HCT116 (cell line): ENCODE measurements at regions not wholly inside any gene's neighbourhood (a gene's known extent, or its start where the extent isn't known, plus 50 kb on each side); places are given as distances from the start of the nearest gene placed in this dataset.

Experiments used
- ATF3 ChIP-seq: IDR thresholded peaks from 2 replicates; pipeline ENCODE4 v1.6.1; 2012
- CEBPB ChIP-seq: IDR thresholded peaks from 2 replicates; pipeline ENCODE4 v1.6.1; 2012; ENCODE audit warnings: low read depth
- EZH2 ChIP-seq: fragments of 200-600 bp; sonication (generic); IDR thresholded peaks from 2 replicates; pipeline ENCODE4 v1.6.1; 2017; ENCODE audit warnings: antibody characterized with exemption, mixed run types
- JUND ChIP-seq: IDR thresholded peaks from 2 replicates; pipeline ENCODE4 v1.6.1; 2012
- MAX ChIP-seq: IDR thresholded peaks from 2 replicates; pipeline ENCODE4 v1.6.1; 2012
- POLR2A ChIP-seq: IDR thresholded peaks from 2 replicates; pipeline ENCODE4 v1.7.0; 2011; ENCODE audit warnings: borderline replicate concordance; ENCODE audit not compliant: insufficient read depth, insufficient read length; ENCODE audit errors: extremely low read depth
- POLR2AphosphoS5 ChIP-seq: IDR thresholded peaks from 2 replicates; pipeline ENCODE4 v1.6.1; 2011; ENCODE audit warnings: mild to moderate bottlenecking, low read depth, low read length, moderate library complexity
- RAD21 ChIP-seq: IDR thresholded peaks from 2 replicates; pipeline ENCODE4 v1.6.1; 2012; ENCODE audit warnings: low read depth, mild to moderate bottlenecking
- SIN3A ChIP-seq: IDR thresholded peaks from 2 replicates; pipeline ENCODE4 v1.6.1; 2012; ENCODE audit warnings: low read depth
- TF ChIP-seq, protein P1 (sequence below), 3 experiments: fragments of 200-600 bp in 1 of 3; sonication (generic) in 1 of 3; IDR thresholded peaks in 2 of 3; conservative IDR thresholded peaks in 1 of 3; 2 replicates each; pipeline ENCODE4 v1.5.1; 2012 to 2017; ENCODE audit warnings: low read depth in 2 of 3, low read length in 2 of 3, antibody characterized with exemption in 1 of 3, borderline replicate concordance in 1 of 3, control low read depth in 1 of 3, mild to moderate bottlenecking in 1 of 3, mixed read lengths in 1 of 3, mixed run types in 1 of 3, moderate library complexity in 1 of 3; ENCODE audit not compliant: insufficient read depth in 1 of 3
- TF ChIP-seq, protein P2 (sequence below): IDR thresholded peaks from 2 replicates; pipeline ENCODE4 v1.6.1; 2012; ENCODE audit warnings: low read depth
- TF ChIP-seq, protein P3 (sequence below): IDR thresholded peaks from 2 replicates; pipeline ENCODE4 v1.6.1; 2011; ENCODE audit warnings: mild to moderate bottlenecking, low read length, moderate library complexity; ENCODE audit not compliant: insufficient replicate concordance; ENCODE audit errors: extremely low read depth

DNA sequence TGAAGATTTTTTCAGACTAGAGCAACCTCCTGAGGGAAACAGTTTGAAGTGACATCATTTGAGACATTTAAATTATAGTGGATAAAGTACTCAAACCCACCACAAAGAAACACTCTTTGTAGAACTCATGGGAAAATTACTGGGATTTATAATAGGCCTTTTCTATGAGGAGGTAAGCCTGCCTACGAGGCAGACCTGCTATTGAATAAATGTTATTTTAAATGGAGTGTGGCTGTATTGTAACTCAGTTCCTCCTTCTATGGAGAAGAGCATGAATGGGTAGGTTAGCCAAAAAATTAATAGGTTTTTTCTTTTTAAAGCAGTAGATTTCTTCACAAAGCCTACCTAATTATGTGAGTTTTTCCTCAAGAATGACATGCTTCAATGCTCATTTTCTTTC, 63.7 kb upstream of the PLEKHA5 start:
- TF ChIP-seq MAX, result no peak
- TF ChIP-seq, protein P1, sequence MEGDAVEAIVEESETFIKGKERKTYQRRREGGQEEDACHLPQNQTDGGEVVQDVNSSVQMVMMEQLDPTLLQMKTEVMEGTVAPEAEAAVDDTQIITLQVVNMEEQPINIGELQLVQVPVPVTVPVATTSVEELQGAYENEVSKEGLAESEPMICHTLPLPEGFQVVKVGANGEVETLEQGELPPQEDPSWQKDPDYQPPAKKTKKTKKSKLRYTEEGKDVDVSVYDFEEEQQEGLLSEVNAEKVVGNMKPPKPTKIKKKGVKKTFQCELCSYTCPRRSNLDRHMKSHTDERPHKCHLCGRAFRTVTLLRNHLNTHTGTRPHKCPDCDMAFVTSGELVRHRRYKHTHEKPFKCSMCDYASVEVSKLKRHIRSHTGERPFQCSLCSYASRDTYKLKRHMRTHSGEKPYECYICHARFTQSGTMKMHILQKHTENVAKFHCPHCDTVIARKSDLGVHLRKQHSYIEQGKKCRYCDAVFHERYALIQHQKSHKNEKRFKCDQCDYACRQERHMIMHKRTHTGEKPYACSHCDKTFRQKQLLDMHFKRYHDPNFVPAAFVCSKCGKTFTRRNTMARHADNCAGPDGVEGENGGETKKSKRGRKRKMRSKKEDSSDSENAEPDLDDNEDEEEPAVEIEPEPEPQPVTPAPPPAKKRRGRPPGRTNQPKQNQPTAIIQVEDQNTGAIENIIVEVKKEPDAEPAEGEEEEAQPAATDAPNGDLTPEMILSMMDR (IDR thresholded peaks at IDR 0.05 in 2 of 3, conservative IDR thresholded peaks at IDR 0.05 in 1 of 3; ENCODE audit: borderline replicate concordance in 1 of 3, insufficient read depth in 1 of 3, low read depth in 2 of 3, low read length in 2 of 3), result no peak
- TF ChIP-seq POLR2A, result no peak
- TF ChIP-seq, protein P2, sequence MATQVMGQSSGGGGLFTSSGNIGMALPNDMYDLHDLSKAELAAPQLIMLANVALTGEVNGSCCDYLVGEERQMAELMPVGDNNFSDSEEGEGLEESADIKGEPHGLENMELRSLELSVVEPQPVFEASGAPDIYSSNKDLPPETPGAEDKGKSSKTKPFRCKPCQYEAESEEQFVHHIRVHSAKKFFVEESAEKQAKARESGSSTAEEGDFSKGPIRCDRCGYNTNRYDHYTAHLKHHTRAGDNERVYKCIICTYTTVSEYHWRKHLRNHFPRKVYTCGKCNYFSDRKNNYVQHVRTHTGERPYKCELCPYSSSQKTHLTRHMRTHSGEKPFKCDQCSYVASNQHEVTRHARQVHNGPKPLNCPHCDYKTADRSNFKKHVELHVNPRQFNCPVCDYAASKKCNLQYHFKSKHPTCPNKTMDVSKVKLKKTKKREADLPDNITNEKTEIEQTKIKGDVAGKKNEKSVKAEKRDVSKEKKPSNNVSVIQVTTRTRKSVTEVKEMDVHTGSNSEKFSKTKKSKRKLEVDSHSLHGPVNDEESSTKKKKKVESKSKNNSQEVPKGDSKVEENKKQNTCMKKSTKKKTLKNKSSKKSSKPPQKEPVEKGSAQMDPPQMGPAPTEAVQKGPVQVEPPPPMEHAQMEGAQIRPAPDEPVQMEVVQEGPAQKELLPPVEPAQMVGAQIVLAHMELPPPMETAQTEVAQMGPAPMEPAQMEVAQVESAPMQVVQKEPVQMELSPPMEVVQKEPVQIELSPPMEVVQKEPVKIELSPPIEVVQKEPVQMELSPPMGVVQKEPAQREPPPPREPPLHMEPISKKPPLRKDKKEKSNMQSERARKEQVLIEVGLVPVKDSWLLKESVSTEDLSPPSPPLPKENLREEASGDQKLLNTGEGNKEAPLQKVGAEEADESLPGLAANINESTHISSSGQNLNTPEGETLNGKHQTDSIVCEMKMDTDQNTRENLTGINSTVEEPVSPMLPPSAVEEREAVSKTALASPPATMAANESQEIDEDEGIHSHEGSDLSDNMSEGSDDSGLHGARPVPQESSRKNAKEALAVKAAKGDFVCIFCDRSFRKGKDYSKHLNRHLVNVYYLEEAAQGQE, result no peak
- no peak for TF ChIP-seq EZH2
- no peak for TF ChIP-seq SIN3A
- TF ChIP-seq RAD21, result no peak
- no peak for TF ChIP-seq POLR2AphosphoS5
- no peak for TF ChIP-seq ATF3
- TF ChIP-seq JUND, result no peak
- TF ChIP-seq CEBPB, result no peak
- TF ChIP-seq, protein P3, sequence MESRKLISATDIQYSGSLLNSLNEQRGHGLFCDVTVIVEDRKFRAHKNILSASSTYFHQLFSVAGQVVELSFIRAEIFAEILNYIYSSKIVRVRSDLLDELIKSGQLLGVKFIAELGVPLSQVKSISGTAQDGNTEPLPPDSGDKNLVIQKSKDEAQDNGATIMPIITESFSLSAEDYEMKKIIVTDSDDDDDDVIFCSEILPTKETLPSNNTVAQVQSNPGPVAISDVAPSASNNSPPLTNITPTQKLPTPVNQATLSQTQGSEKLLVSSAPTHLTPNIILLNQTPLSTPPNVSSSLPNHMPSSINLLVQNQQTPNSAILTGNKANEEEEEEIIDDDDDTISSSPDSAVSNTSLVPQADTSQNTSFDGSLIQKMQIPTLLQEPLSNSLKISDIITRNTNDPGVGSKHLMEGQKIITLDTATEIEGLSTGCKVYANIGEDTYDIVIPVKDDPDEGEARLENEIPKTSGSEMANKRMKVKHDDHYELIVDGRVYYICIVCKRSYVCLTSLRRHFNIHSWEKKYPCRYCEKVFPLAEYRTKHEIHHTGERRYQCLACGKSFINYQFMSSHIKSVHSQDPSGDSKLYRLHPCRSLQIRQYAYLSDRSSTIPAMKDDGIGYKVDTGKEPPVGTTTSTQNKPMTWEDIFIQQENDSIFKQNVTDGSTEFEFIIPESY, result no peak
